A549 (cell line): ENCODE measurements at regions not wholly inside any gene's neighbourhood (a gene's known extent, or its start where the extent isn't known, plus 50 kb on each side); places are given as distances from the start of the nearest gene placed in this dataset.

Source experiments
- ATAC-seq, 2 experiments: fragments of 200-7000 bp in 1 of 2; fragments of >200 bp in 1 of 2; cut with Nextera tagmentation in 1 of 2; cut with Tn5 transposase in 1 of 2; 3 replicates each; pipeline versions ENCODE4 v1.8.0 to v1.9.1; 2018 to 2020; ENCODE audit warnings: mild to moderate bottlenecking in 1 of 2, moderate library complexity in 1 of 2
- CTCF ChIA-PET: fragments of 300-600 bp; sonication (Branson Sonifier 250); formaldehyde crosslinking; extraction: SDS; loops from one replicate; lab custom pipeline; 2021; ENCODE audit warnings: antibody characterized with exemption, inconsistent platforms; lab: Yijun Ruan, JAX
- POLR2A ChIA-PET: fragments of 350-600 bp; formaldehyde crosslinking; extraction: SDS; loops from one replicate; lab custom pipeline; 2021; ENCODE audit warnings: antibody characterized with exemption, inconsistent platforms; lab: Yijun Ruan, JAX
- DNase-seq, 2 experiments: peaks; one replicate each; pipeline versions ENCODE4 v3.0.0 to v3.0.0-alpha.2; 2011 to 2016; ENCODE audit warnings: low read depth in 1 of 2, low spot score in 1 of 2
- FAIRE-seq: peaks from 2 replicates; lab custom pipeline; 2011; peaks lifted over from hg19 to GRCh38; lab: Jason Lieb, UNC
- H3K27ac ChIP-seq, 2 experiments: fragments of >200 bp; sonication (Bioruptor Twin); formaldehyde crosslinking; 3 replicates each; pipeline ENCODE4 v1.5.1; 2016 to 2017
- H3K4me1 ChIP-seq: fragments of >200 bp; sonication (Bioruptor Twin); formaldehyde crosslinking; 3 replicates; pipeline ENCODE4 v1.6.1; 2016
- H3K4me2 ChIP-seq: fragments of >200 bp; sonication (Bioruptor Twin); formaldehyde crosslinking; 3 replicates; pipeline ENCODE4 v1.6.1; 2016
- H3K4me3 ChIP-seq: fragments of >200 bp; sonication (Bioruptor Twin); formaldehyde crosslinking; 3 replicates; pipeline ENCODE4 v1.5.1; 2016
- H3K9me3 ChIP-seq: fragments of >200 bp; sonication (Bioruptor Twin); formaldehyde crosslinking; 3 replicates; pipeline ENCODE4 v1.6.1; 2016
- CHD2 ChIP-seq: fragments of 150-350 bp; IDR thresholded peaks from 2 replicates; pipeline ENCODE4 v1.6.1; 2014; ENCODE audit warnings: low read length; ENCODE audit not compliant: partially characterized antibody
- CHD4 ChIP-seq: fragments of 200-600 bp; sonication (generic); IDR thresholded peaks from 2 replicates; pipeline ENCODE4 v1.6.1; 2016; ENCODE audit warnings: antibody characterized with exemption, mild to moderate bottlenecking, borderline replicate concordance
- E2F6 ChIP-seq: IDR thresholded peaks from 2 replicates; pipeline ENCODE4 v1.6.1; 2012; ENCODE audit warnings: low read depth, borderline replicate concordance
- EHF ChIP-seq: fragments of 250-450 bp; sonication (Bioruptor Pico); IDR thresholded peaks from 2 replicates; pipeline ENCODE4 v1.5.0; 2020; ENCODE audit warnings: mild to moderate bottlenecking
- ESRRA ChIP-seq: fragments of 150-350 bp; IDR thresholded peaks from 2 replicates; pipeline ENCODE4 v1.6.1; 2014; ENCODE audit warnings: mild to moderate bottlenecking, low read length, borderline replicate concordance
- HMGXB4 ChIP-seq: fragments of 250-450 bp; sonication (Bioruptor Pico); IDR thresholded peaks from 2 replicates; pipeline ENCODE4 v1.5.0; 2021; ENCODE audit warnings: mild to moderate bottlenecking, moderate library complexity, borderline replicate concordance
- HOXB5 ChIP-seq: fragments of 250-450 bp; sonication (Bioruptor Pico); IDR thresholded peaks from 2 replicates; pipeline ENCODE4 v1.5.0; 2020; ENCODE audit warnings: mild to moderate bottlenecking, moderate library complexity
- JUNB ChIP-seq: fragments of >200 bp; sonication (Bioruptor Twin); formaldehyde crosslinking; IDR thresholded peaks from 2 replicates; pipeline ENCODE4 v1.6.1; 2016
- MAZ ChIP-seq: fragments of 150-350 bp; IDR thresholded peaks from 2 replicates; pipeline ENCODE4 v1.6.1; 2014; ENCODE audit warnings: antibody characterized with exemption, low read depth, low read length, borderline replicate concordance
- PBX3 ChIP-seq: IDR thresholded peaks from 2 replicates; pipeline ENCODE4 v1.6.1; 2012
- PHF8 ChIP-seq: fragments of 200-600 bp; sonication (generic); IDR thresholded peaks from 2 replicates; pipeline ENCODE4 v1.6.1; 2016; ENCODE audit warnings: low read depth, mild to moderate bottlenecking, antibody characterized with exemption, moderate library complexity, borderline replicate concordance
- POLR2A ChIP-seq: IDR thresholded peaks from 2 replicates; pipeline ENCODE4 v1.6.1; 2012; ENCODE audit warnings: mild to moderate bottlenecking, low read length
- POLR2AphosphoS2 ChIP-seq: conservative IDR thresholded peaks from 2 replicates; pipeline ENCODE4 v1.6.1; 2012; ENCODE audit warnings: low read length, improper control_type of control experiment, inconsistent platforms
- RAD21 ChIP-seq, 2 experiments: fragments of >200 bp in 1 of 2; sonication (Bioruptor Twin) in 1 of 2; formaldehyde crosslinking in 1 of 2; IDR thresholded peaks in 1 of 2; conservative IDR thresholded peaks in 1 of 2; 2 replicates in 1 of 2; 3 replicates in 1 of 2; pipeline ENCODE4 v1.6.1; 2012 to 2018; ENCODE audit warnings: inconsistent platforms in 1 of 2
- RFX5 ChIP-seq: fragments of 450-650 bp; IDR thresholded peaks from 2 replicates; pipeline ENCODE4 v1.7.1; 2014; ENCODE audit warnings: antibody characterized with exemption, mild to moderate bottlenecking, moderate library complexity
- TFCP2L1 ChIP-seq: fragments of 250-450 bp; sonication (Bioruptor Pico); IDR thresholded peaks from 2 replicates; pipeline ENCODE4 v1.5.0; 2021; ENCODE audit warnings: mild to moderate bottlenecking
- USF2 ChIP-seq: fragments of 450-650 bp; IDR thresholded peaks from 2 replicates; pipeline ENCODE4 v1.6.1; 2014; ENCODE audit warnings: antibody characterized with exemption
- ZC3H11A ChIP-seq: fragments of 450-650 bp; IDR thresholded peaks from 2 replicates; pipeline ENCODE4 v1.6.1; 2014; ENCODE audit warnings: antibody characterized with exemption, mild to moderate bottlenecking
- WGBS: methylation state at CpG from one replicate; pipeline ENCODE4 v1.1.6; 2017; ENCODE audit errors: missing lambda C conversion rate; 5-methylcytosine and 5-hydroxymethylcytosine counted together

- TF ChIP-seq HMGXB4 = no peak
- no peak for TF ChIP-seq JUNB
- TF ChIP-seq TFCP2L1 = no peak
- TF ChIP-seq ZC3H11A = no peak
- TF ChIP-seq POLR2AphosphoS2 = no peak
- TF ChIP-seq EHF (CRISPR knock-in tag) = no peak
- no peak for TF ChIP-seq HOXB5 (CRISPR knock-in tag)
These were observed 286.8 kb downstream of the HACE1 start (continued) for GRCh38 chr6:104572901-104573300.

- Histone ChIP-seq H3K4me1 (no peaks in the 10 kb centered on the region), H3K4me3 (no peak overlapping the region), H3K4me2 (no peak overlapping the region), H3K9me3 (no peaks in the 10 kb centered on the region), H3K27ac (no peak overlapping the region)
- FAIRE-seq (no peak), ATAC-seq (no peak), DNase-seq (no peak)
- CTCF ChIA-PET = no interaction called here
- 35% methylated on average over 3 of the region's 3 CpGs for WGBS
- POLR2A ChIA-PET = no interaction called here
- TF ChIP-seq ZC3H11A = no peak
- TF ChIP-seq CHD4 = no peak
- TF ChIP-seq POLR2A = no peak
- TF ChIP-seq RAD21 (conservative IDR thresholded peaks at IDR 0.05 in 1 of 2, IDR thresholded peaks at IDR 0.05 in 1 of 2) = no peak
- TF ChIP-seq USF2 = no peak
- no peak for TF ChIP-seq RFX5
- no peak for TF ChIP-seq PHF8
- TF ChIP-seq POLR2AphosphoS2 = no peak
- TF ChIP-seq HOXB5 (CRISPR knock-in tag) = no peak
- no peak for TF ChIP-seq E2F6
These were observed 293.3 kb downstream of the HACE1 start for GRCh38 chr6:104566411-104566810.

- FAIRE-seq (no peak), ATAC-seq (no peak), DNase-seq (no peak)
- H3K4me2 ChIP-seq = no peak overlapping the region
- POLR2A ChIA-PET = no interaction called here
- TF ChIP-seq PBX3 = no peak
- no peak for TF ChIP-seq MAZ
- TF ChIP-seq POLR2AphosphoS2 = no peak
- no peak for TF ChIP-seq CHD2
- no peak for TF ChIP-seq ESRRA
- TF ChIP-seq, all 56 proteins: peak for 0
- Histone ChIP-seq H3K9me3 (no peaks in the 10 kb centered on the region), H3K4me1 (no peaks in the 10 kb centered on the region), H3K27ac (no peak overlapping the region), H3K4me3 (no peak overlapping the region)
- CTCF ChIA-PET = interaction anchor here (0.9 to 2.1 kb wide), 2 partner anchors 38 to 50 kb away, joined by 3 to 8 read pairs; no protein-coding TSS in a partner anchor
- WGBS = 58% methylated on average over 3 of the region's 3 CpGs
These were observed 296.4 kb downstream of the HACE1 start for GRCh38 chr6:104563306-104563705.
